Coronary artery (tissue), 2 donors: ENCODE measurements at regions not wholly inside any gene's neighbourhood (a gene's known extent, or its start where the extent isn't known, plus 50 kb on each side); places are given as distances from the start of the nearest gene placed in this dataset.

Experiments used
- DNase-seq: peaks from one replicate; pipeline ENCODE4 v3.0.0-alpha.2; 2017; ENCODE audit warnings: low spot score
- H3K27ac ChIP-seq, 2 donors: fragments of 200-600 bp; sonication (generic); one replicate each; pipeline ENCODE4 v1.5.1; 2016 to 2019
- H3K4me3 ChIP-seq: fragments of 200-600 bp; sonication (generic); 2 replicates; pipeline ENCODE4 v1.5.1; 2016; ENCODE audit warnings: mild to moderate bottlenecking, moderate library complexity
- CTCF ChIP-seq: fragments of 200-600 bp; sonication (generic); IDR thresholded peaks from one replicate; pipeline ENCODE4 v1.5.1; 2019; ENCODE audit warnings: antibody characterized with exemption

GRCh38 chrX:20668550-20668949 lies 401.8 kb upstream of the RPS6KA3 start:
- no peak for TF ChIP-seq CTCF
- Histone ChIP-seq H3K4me3 (no peak overlapping the region), H3K27ac (no peak overlapping the region)
- no peak for DNase-seq

DNA sequence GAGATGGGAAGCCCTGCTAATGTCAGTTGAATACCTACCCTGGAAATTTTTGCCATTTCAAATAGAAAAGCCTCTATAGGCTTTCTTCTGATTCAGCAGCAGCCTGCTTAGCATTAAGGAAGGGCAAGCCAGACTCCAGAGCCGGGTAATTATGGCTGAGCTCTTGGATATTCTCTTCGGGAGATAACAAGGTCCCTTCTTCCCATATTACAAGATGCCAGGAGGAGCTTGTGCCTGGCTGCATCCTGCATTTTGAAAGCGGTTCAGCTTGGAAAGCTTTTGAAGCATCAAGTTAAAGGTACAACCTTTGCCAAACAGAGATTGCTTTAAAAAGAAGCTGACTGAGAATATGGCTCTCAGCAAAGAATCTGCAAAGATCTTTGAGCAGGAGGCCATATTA lies 399.6 kb upstream of the RPS6KA3 start:
- Histone ChIP-seq H3K27ac (no peak overlapping the region), H3K4me3 (no peak overlapping the region)
- no peak for DNase-seq
- no peak for TF ChIP-seq CTCF

- Histone ChIP-seq H3K27ac (no peak overlapping the region), H3K4me3 (no peak overlapping the region)
- no peak for TF ChIP-seq CTCF
- DNase-seq: no peak
Observed at GRCh38 chrX:20665481-20665880, 398.8 kb upstream of the RPS6KA3 start.

- Histone ChIP-seq H3K4me3 (no peak overlapping the region), H3K27ac (no peak overlapping the region)
- DNase-seq: no peak
- TF ChIP-seq CTCF: no peak
Observed at GRCh38 chrX:20664774-20665173, 398.1 kb upstream of the RPS6KA3 start.

GRCh38 chrX:20664131-20664530 lies 397.4 kb upstream of the RPS6KA3 start:
- no peak for DNase-seq
- H3K4me3 ChIP-seq: no peak overlapping the region
- TF ChIP-seq CTCF: no peak
- H3K27ac ChIP-seq: no peak overlapping the region

- no peak for TF ChIP-seq CTCF
- Histone ChIP-seq H3K4me3 (no peak overlapping the region), H3K27ac (no peak overlapping the region)
- DNase-seq: no peak
Observed at GRCh38 chrX:20663336-20663735, 396.6 kb upstream of the RPS6KA3 start.

DNA sequence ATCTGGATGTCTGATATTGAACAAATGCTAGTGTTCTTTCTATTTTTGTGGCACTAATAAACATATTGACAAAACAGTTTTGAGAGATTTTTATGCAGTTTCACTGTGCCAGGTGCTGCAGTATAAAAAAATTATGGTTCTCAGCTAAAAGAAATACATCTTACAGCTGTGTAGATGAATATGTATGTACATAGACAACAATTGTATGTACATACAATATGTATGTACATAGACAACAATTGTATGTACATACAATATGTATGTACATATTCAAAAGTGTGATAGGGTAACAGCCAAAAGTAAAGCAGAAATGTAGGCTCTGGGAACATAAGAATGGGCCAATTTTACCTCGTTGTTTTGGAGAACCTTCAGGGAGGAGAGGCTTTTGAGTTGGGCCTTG lies 390.0 kb upstream of the RPS6KA3 start:
- TF ChIP-seq CTCF: no peak

More for the DNA sequence above, 390.0 kb upstream of the RPS6KA3 start:
- no peak overlapping the region for H3K27ac ChIP-seq
- no peak overlapping the region for H3K4me3 ChIP-seq
- no peak for DNase-seq
